H7 (cell line): ENCODE measurements at regions not wholly inside any gene's neighbourhood (a gene's known extent, or its start where the extent isn't known, plus 50 kb on each side); places are given as distances from the start of the nearest gene placed in this dataset.
"Not testable (repeated sequence)": the region's sequence is repeated elsewhere in the genome, so short reads cannot be mapped to it uniquely, and the experiment has no call there.

Source experiments
- DNase-seq: peaks from one replicate; pipeline ENCODE4 v3.0.0; 2012
- H3K27me3 ChIP-seq: 2 replicates; pipeline ENCODE4 v1.6.0; 2011; ENCODE audit warnings: mild to moderate bottlenecking, low read length; ENCODE audit not compliant: control insufficient read depth, insufficient read depth
- H3K36me3 ChIP-seq: replicated peaks from 2 replicates; pipeline ENCODE4 v1.5.1; 2011; ENCODE audit warnings: low read length; ENCODE audit not compliant: control insufficient read depth, insufficient read depth
- H3K4me3 ChIP-seq: 2 replicates; pipeline ENCODE4 v1.5.1; 2011; ENCODE audit warnings: low read depth, mild to moderate bottlenecking, control low read depth, low read length, moderate library complexity; ENCODE audit not compliant: insufficient read depth

- Histone ChIP-seq H3K4me3 (no peak overlapping the region), H3K36me3 (no peaks in the 10 kb centered on the region), H3K27me3 (no peaks in the 10 kb centered on the region)
- peak; percentile 12 for DNase-seq
Observed at GRCh38 chr1:8120693-8121260, 94.7 kb upstream of the ERRFI1 start.

- H3K36me3 ChIP-seq, DNase-seq, H3K27me3 ChIP-seq, H3K4me3 ChIP-seq: not testable (repeated sequence)
Observed at GRCh38 chr1:8118736-8119135, 92.6 kb upstream of the ERRFI1 start.

GRCh38 chr1:8118031-8118451 is 91.9 kb upstream of the ERRFI1 start:
- peak; percentile 13 for DNase-seq
- H3K36me3 ChIP-seq: no peaks in the 10 kb centered on the region
- no peaks in the 10 kb centered on the region for H3K27me3 ChIP-seq
- no peak overlapping the region for H3K4me3 ChIP-seq

GRCh38 chr1:8116894-8117264 is 90.8 kb upstream of the ERRFI1 start:
- no peaks in the 10 kb centered on the region for H3K27me3 ChIP-seq
- no peak overlapping the region for H3K4me3 ChIP-seq
- no peaks in the 10 kb centered on the region for H3K36me3 ChIP-seq
- DNase-seq: no peak

- no peaks in the 10 kb centered on the region for H3K27me3 ChIP-seq
- H3K36me3 ChIP-seq: no peaks in the 10 kb centered on the region
- no peak overlapping the region for H3K4me3 ChIP-seq
- peak; percentile 9 for DNase-seq
Observed at GRCh38 chr1:8115769-8116167, 89.7 kb upstream of the ERRFI1 start.

- no peaks in the 10 kb centered on the region for H3K36me3 ChIP-seq
- peak; percentile 9 for DNase-seq
- no peak overlapping the region for H3K4me3 ChIP-seq
- no peaks in the 10 kb centered on the region for H3K27me3 ChIP-seq
Observed at GRCh38 chr1:8115031-8115768, 89.1 kb upstream of the ERRFI1 start.

GRCh38 chr1:8113262-8114220 is 87.4 kb upstream of the ERRFI1 start:
- no peak for DNase-seq
- Histone ChIP-seq H3K4me3 (no peak overlapping the region), H3K36me3 (no peaks in the 10 kb centered on the region), H3K27me3 (no peaks in the 10 kb centered on the region)

GRCh38 chr1:8112611-8113261 is 86.6 kb upstream of the ERRFI1 start:
- no peak overlapping the region for H3K4me3 ChIP-seq
- no peaks in the 10 kb centered on the region for H3K36me3 ChIP-seq
- H3K27me3 ChIP-seq: no peaks in the 10 kb centered on the region
- no peak for DNase-seq

- DNase-seq: no peak
- H3K36me3 ChIP-seq: no peaks in the 10 kb centered on the region
Observed at GRCh38 chr1:8111560-8111959, 85.5 kb upstream of the ERRFI1 start.

GRCh38 chr1:8109216-8109615 is 83.1 kb upstream of the ERRFI1 start:
- Histone ChIP-seq H3K27me3 (no peaks in the 10 kb centered on the region), H3K4me3 (no peak overlapping the region), H3K36me3 (no peaks in the 10 kb centered on the region)
- DNase-seq: no peak

More at GRCh38 chr1:8111560-8111959, 85.5 kb upstream of the ERRFI1 start:
- Histone ChIP-seq H3K27me3 (no peaks in the 10 kb centered on the region), H3K4me3 (no peak overlapping the region)

- Histone ChIP-seq H3K27me3 (no peaks in the 10 kb centered on the region), H3K4me3 (no peak overlapping the region), H3K36me3 (no peaks in the 10 kb centered on the region)
- DNase-seq: no peak
Observed at GRCh38 chr1:8107897-8108296, 81.8 kb upstream of the ERRFI1 start.

- H3K27me3 ChIP-seq: no peaks in the 10 kb centered on the region
- no peak overlapping the region for H3K4me3 ChIP-seq
- H3K36me3 ChIP-seq: no peaks in the 10 kb centered on the region
- DNase-seq: no peak
Observed at GRCh38 chr1:8104278-8105236, 78.4 kb upstream of the ERRFI1 start.

GRCh38 chr1:8097908-8098307 is 71.8 kb upstream of the ERRFI1 start:
- Histone ChIP-seq H3K4me3 (no peak overlapping the region), H3K27me3 (no peaks in the 10 kb centered on the region), H3K36me3 (no peaks in the 10 kb centered on the region)
- no peak for DNase-seq
